Skin epidermis (tissue), 12 donors: ENCODE measurements at regions not wholly inside any gene's neighbourhood (a gene's known extent, or its start where the extent isn't known, plus 50 kb on each side); places are given as distances from the start of the nearest gene placed in this dataset.
"Not testable (repeated sequence)": the region's sequence is repeated elsewhere in the genome, so short reads cannot be mapped to it uniquely, and the experiment has no call there.

ENCODE experiments used
- H3K27ac ChIP-seq, 21 experiments: fragments of 200-600 bp; sonication (generic) in 11 of 21; one replicate each; pipeline ENCODE4 v1.5.0; 2020; ENCODE audit warnings: mild to moderate bottlenecking in 3 of 21, inconsistent platforms in 2 of 21, moderate library complexity in 2 of 21
- H3K4me3 ChIP-seq, 7 experiments: fragments of 200-600 bp; sonication (generic) in 2 of 7; one replicate each; pipeline ENCODE4 v1.5.0; 2020; ENCODE audit warnings: inconsistent platforms in 2 of 7, mild to moderate bottlenecking in 2 of 7, moderate library complexity in 1 of 7

GRCh38 chr22:34502821-34503220 lies 563.1 kb upstream of the ISX start:
- Histone ChIP-seq H3K27ac (no peak overlapping the region), H3K4me3 (no peak overlapping the region)

DNA sequence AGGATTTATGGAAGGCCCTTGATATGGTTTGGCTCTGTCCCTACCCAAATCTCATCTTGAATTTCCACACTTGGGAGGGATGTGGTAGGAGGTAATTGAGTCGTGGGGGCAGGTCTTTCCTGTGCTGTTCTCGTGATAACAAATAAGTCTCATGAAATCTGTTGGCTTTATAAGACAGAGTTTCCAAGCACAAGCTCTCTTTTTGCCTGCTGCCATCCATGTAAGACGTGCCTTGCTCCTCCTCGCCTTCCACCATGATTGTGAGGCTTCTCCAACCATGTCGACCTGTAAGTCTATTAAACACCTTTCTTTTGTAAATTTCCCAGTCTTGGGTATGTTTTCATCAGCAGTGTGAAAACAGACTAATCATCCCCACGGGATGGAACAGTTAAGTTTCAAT lies 557.2 kb upstream of the ISX start:
- no peak overlapping the region for H3K4me3 ChIP-seq
- H3K27ac ChIP-seq = no peak overlapping the region

- no peak overlapping the region for H3K4me3 ChIP-seq
- H3K27ac ChIP-seq = no peak overlapping the region
Observed at GRCh38 chr22:34526681-34527080, 539.3 kb upstream of the ISX start.

DNA sequence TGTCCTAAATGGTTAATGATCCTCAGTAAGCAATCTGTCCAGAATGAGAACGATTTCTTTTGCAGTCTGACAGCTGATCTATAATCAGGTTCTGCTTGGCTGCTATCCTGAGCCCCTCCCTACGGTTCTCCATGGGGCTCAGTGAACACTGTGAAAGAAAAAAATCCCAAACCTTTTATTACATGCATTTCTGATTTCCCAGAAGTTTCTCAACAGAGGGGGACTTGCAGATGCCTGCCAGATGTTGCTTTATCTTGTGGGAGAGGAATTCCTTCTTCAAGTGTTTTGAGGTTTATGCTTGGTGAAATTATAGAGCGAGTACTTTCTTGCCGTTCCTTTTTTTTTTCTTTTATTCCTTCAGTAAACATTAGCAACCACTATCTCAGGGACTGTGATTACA lies 531.9 kb upstream of the ISX start:
- H3K4me3 ChIP-seq = no peak overlapping the region
- no peak overlapping the region for H3K27ac ChIP-seq

DNA sequence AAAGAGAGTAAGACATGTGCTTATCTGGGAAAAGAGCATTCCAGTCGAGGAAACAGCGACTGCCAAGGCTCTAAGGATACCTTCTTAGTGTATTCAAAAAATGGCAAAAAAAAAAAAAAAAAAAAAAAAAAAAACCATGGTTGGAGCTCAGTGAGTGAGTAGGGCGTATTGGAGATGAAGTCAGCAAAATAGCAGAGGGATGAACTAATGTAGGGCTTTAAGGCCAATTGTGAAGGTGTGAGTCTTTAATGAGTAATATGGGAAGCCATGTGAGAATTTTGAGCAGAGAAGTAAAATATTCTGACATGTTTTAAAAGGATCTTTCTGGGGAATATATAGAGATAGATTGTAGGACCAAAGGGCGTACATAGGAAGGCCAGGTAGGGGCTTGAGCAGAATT lies 498.6 kb upstream of the ISX start:
- Histone ChIP-seq H3K27ac (no peak overlapping the region), H3K4me3 (no peak overlapping the region)

- Histone ChIP-seq H3K27ac (no peak overlapping the region), H3K4me3 (no peak overlapping the region)
Observed at GRCh38 chr22:34570408-34570807, 495.6 kb upstream of the ISX start.

DNA sequence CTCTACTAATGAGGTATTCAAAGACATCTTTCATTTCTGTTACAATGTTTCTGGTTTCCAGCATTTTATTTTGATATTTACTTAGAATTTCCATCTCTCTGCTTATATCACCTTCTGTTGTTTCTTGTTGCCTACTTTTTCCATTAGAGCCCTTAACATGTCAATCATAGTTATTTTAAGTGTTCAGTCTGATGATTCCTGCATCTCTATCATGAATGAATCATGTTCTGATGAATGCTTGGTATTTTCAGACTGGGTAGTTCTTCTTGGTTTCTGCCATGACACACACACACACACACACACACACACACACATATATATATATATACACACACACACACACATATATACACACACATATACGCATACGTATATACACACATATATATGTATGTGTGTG lies 486.4 kb upstream of the ISX start:
- no peak overlapping the region for H3K27ac ChIP-seq
- no peak overlapping the region for H3K4me3 ChIP-seq

GRCh38 chr22:34587357-34588356 lies 478.3 kb upstream of the ISX start:
- Histone ChIP-seq H3K27ac (peak overlapping the region in 12 of 21 experiments; percentile 11 to 77 (median 52)), H3K4me3 (no peak overlapping the region)

DNA sequence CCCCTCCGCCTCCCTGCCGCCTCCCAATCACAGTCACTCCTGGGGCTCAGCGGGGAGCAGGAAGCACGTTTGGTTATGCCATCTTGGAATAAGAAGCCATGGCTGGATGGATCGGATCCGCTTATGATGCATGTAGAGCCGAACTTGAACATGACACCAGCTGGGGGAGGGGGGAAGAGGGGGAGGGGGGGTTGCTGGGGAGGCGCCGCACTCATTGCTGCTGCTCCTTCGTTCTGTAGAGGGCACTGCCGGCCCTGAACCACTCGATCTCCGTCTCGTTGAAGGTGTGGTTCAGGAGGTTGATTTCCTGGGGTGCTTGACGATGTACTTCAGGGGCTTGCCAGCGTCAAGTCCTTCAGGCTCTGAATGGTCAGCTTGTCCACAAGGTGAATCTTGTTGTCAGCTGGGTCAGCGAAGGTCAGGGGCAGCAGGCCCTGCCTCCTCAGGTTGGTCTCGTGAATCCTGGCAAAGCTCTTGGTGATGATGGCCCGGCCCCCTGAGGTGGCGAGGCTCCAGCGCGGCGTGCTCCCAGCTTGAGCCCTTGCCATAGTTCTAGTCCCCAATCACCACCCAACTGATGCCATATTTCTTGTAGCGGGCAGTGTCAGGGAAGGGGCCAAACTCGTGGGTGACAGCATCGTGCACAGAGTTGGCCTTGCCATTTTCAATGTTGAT lies 476.9 kb upstream of the ISX start:
- peak overlapping the region in 9 of 21 experiments; percentile 11 to 77 (median 55) for H3K27ac ChIP-seq
- no peak overlapping the region for H3K4me3 ChIP-seq

DNA sequence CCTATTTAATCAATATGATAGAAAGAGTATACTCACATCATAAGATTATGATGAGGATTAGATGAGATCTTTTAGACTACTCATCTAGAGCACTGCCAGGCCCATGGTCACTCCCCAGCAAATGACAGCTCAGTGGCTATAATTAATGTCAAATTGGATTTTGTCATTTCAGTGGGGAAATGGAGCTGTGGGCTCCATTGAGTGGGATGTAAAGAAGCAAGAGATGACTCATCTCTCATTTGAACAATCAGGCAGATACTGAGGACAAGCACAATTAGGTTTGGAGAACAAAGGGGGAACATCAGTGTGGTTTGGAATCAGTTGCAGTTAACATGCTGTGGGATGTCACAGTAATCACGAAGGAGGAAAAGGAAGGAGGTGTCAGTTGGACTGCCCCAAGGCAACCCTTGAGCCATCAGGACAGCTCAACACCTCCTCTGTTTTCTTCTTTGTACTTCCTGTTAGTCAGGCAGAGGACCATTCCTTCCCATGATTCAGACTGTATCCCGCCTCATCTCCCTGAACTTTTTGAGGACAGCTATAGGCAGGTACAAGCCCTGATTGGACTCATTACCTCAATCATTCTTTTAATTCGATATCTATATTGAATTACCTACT lies 473.7 kb upstream of the ISX start:
- no peak overlapping the region for H3K4me3 ChIP-seq
- H3K27ac ChIP-seq = no peak overlapping the region

DNA sequence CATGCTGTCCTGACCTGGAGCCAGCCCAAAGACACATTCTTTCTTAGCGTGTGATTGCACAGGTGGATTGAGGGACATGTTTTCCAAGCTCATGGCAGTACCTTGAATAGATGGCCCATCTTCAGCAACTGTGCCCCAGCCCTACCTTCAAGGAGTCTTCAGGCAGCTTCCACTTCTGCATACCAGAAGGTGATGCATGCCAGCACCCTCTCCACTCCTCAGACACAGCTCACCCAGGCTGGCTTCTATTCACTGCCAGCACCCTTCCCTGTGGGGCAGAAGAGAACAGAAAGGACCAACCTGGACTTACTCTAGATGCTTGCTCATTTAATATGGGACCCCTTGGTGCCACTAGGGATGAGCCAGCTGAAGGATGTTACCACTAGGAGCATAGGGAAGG lies 466.4 kb upstream of the ISX start:
- Histone ChIP-seq H3K27ac (no peak overlapping the region), H3K4me3 (no peak overlapping the region)

DNA sequence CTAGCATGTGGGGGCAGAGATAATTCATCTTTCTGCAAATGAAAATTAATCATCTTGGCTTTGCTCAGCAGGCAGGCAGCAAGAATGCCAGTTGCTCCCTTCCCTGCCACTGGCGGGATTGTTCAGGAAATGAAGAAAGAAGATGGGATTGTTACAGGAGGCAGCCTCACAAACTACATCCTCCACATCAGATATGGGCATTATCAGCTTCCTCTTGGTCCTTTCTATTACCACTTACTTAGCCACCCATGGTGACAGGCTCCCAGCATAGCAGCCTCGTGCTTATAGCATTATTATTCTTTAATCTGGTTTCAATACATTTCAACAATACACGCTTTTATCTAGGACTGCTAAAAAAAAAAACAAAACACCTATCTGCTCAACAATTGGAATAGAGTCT lies 461.6 kb upstream of the ISX start:
- H3K4me3 ChIP-seq = no peak overlapping the region
- no peak overlapping the region for H3K27ac ChIP-seq

- no peak overlapping the region for H3K4me3 ChIP-seq
- no peak overlapping the region for H3K27ac ChIP-seq
Observed at GRCh38 chr22:34608106-34608505, 457.9 kb upstream of the ISX start.

GRCh38 chr22:34608540-34609115 lies 457.3 kb upstream of the ISX start:
- no peak overlapping the region for H3K27ac ChIP-seq
- no peak overlapping the region for H3K4me3 ChIP-seq

GRCh38 chr22:34609646-34610045 lies 456.3 kb upstream of the ISX start:
- H3K27ac ChIP-seq = no peak overlapping the region
- no peak overlapping the region for H3K4me3 ChIP-seq

GRCh38 chr22:34620161-34620560 lies 445.8 kb upstream of the ISX start:
- Histone ChIP-seq H3K4me3 (no peak overlapping the region), H3K27ac (no peak overlapping the region)

DNA sequence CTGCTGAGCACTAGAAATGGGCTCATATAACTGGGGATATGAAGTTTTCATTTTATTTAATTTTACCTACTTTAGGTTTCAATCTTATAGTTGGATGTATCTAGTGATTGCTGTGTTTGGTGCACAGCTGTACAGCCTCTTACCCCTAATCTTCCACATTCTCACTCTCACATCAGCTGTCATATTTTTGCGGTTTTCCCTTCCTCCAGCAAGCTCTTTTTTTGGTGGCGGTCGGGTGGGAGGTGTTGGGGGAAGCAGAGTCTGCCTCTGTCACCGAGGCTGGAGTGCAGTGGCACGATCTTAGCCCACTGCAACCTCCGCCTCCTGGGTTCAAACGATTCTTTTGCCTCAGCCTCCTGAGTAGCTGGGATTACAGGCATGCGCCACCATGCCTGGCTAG lies 445.1 kb upstream of the ISX start:
- Histone ChIP-seq H3K27ac (no peak overlapping the region), H3K4me3 (no peak overlapping the region)

- no peak overlapping the region for H3K4me3 ChIP-seq
- no peak overlapping the region for H3K27ac ChIP-seq
Observed at GRCh38 chr22:34622602-34623001, 443.4 kb upstream of the ISX start.

DNA sequence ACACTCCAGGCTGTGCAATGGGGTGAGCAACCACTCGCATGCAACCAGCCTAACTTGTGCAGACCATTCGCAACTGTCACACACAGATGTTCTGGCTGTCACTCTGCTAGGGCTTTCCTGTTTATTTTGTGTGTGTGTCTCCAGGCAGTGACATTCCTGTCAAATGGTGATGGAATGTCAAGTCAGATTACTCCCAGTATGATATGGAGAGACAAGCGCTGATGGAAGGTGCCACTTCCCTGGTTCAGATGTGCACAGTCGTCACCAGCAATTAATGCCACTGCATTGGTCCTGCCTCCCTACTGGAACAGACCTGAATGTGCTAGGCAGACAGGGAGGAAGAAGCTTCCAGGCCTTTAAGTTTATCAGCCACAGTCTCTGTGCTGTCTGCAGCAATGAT lies 442.4 kb upstream of the ISX start:
- H3K27ac ChIP-seq = no peak overlapping the region
- H3K4me3 ChIP-seq = no peak overlapping the region

DNA sequence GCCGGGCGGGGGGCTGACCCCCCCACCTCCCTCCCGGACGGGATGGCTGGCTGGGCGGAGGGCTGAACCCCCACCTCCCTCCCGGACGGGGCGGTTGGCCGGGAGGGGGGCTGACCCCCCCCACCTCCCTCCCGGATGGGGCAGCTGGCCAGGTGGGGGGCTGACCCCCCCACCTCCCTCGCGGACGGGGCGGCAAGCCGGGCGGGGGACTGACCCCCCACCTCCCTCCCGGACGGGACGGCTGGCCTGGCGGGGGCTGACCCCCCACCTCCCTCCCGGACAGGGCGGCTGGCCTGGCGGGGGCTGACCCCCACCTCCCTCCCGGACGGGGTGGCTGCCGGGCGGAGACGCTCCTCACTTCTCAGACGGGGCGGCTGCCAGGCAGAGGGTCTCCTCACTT lies 440.1 kb upstream of the ISX start:
- H3K4me3 ChIP-seq = not testable (repeated sequence)

More for the DNA sequence above, 440.1 kb upstream of the ISX start:
- not testable (repeated sequence) for H3K27ac ChIP-seq
